GM12891 (cell line): ENCODE measurements at regions not wholly inside any gene's neighbourhood (a gene's known extent, or its start where the extent isn't known, plus 50 kb on each side); places are given as distances from the start of the nearest gene placed in this dataset.

Experiments
- DNase-seq: peaks from one replicate; pipeline ENCODE4 v3.0.0; 2011; ENCODE audit warnings: low spot score; ENCODE audit not compliant: insufficient read length
- FAIRE-seq: peaks from 2 replicates; lab custom pipeline; 2011; peaks lifted over from hg19 to GRCh38; lab: Jason Lieb, UNC
- PAX5 ChIP-seq: IDR thresholded peaks from 2 replicates; pipeline ENCODE4 v1.6.1; 2011; ENCODE audit warnings: low read length, moderate library complexity, mild to moderate bottlenecking; ENCODE audit not compliant: insufficient read depth, severe bottlenecking
- POLR2A ChIP-seq: IDR thresholded peaks from 2 replicates; pipeline ENCODE4 v1.6.1; 2011; ENCODE audit warnings: low read depth, low read length, control low read depth
- POLR2AphosphoS5 ChIP-seq: IDR thresholded peaks from 2 replicates; pipeline ENCODE4 v1.6.1; 2011; ENCODE audit warnings: low read depth, low read length, control low read depth
- POU2F2 ChIP-seq: IDR thresholded peaks from 2 replicates; pipeline ENCODE4 v1.6.1; 2011; ENCODE audit warnings: low read depth, mild to moderate bottlenecking, control low read depth, low read length, moderate library complexity
- SPI1 ChIP-seq: IDR thresholded peaks from 2 replicates; pipeline ENCODE4 v1.6.1; 2011; ENCODE audit warnings: low read depth, low read length, control low read depth
- TAF1 ChIP-seq: IDR thresholded peaks from 2 replicates; pipeline ENCODE4 v1.6.1; 2011; ENCODE audit warnings: low read depth, low read length, control low read depth

DNA sequence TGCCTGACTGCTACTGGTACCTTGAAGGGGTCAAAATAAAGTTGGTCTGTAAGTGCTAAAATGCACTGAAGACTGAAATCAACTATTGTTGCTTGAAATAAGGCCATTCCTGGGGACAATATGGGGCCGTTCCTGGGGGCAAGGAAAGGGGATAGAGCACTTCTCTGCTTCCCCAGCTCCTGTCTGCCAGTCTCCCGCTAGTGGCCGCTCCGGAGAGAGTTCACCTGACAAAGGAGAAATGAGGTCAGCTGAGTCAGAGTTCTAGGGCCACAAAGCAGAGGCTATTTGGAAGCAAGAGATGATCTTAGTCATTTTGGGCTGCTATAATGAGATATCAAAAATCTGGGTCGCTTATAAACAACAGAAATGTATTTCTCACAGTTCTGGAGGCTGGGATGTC lies 345.9 kb downstream of the TSN start:
- FAIRE-seq: no peak
- no peak for TF ChIP-seq SPI1
- no peak for TF ChIP-seq POLR2A
- no peak for TF ChIP-seq POU2F2
- no peak for TF ChIP-seq POLR2AphosphoS5
- no peak for TF ChIP-seq PAX5
- no peak for TF ChIP-seq TAF1

DNA sequence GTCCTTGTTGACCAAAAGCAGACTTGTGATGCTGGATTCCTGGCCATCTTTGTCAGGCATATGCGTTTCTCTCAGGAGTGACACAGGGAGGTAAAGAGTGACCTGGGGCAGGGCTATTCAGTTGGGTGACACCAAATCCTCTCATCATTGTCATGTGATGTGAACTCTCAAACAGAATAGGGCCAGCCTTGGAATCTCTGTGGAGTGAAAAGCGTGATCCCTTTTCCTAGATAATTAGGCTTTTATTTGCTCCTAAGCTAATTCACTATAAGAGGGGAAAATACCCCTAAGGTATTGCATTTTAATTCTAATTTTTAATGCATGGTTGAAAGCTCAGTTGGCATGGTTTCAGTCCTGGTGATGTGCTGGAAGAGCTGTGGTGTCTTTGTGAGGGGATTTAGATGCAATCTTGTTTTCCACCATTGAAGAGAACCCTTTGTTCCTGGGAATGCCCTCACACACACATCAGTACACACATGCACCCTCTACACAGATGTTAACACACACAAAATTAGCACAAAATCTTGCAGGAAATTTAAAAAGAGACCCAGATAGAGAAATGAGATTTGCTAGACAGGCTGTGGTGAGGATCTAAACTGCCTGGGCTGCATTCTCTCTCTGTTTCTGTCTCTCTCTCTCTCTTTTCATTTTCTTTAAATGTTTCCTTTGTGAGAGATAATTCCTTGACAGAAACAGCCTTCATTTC lies 349.9 kb downstream of the TSN start:
- no peak for FAIRE-seq
- TF ChIP-seq TAF1: no peak
- DNase-seq: no peak

More for the DNA sequence above, 345.9 kb downstream of the TSN start:
- no peak for DNase-seq

DNA sequence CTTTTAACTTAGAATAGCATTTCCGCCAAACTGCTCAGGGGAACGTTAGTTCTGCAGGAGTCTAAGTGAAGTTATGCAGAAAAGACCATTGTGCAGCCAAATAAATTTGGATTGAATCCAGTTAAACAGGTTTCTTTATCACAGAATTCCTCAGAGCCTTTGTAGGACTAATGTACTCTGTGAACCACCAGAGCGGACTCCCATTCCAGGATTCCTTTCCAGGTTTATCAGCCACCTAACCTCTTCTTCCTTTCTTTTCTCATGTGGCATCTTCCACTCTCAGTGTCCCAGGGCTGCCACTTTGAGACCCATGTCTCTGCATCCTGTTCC lies 350.4 kb downstream of the TSN start:
- TF ChIP-seq POU2F2: no peak
- no peak for TF ChIP-seq TAF1
- no peak for TF ChIP-seq POLR2AphosphoS5
- no peak for TF ChIP-seq POLR2A
- DNase-seq (no peak), FAIRE-seq (no peak)

DNA sequence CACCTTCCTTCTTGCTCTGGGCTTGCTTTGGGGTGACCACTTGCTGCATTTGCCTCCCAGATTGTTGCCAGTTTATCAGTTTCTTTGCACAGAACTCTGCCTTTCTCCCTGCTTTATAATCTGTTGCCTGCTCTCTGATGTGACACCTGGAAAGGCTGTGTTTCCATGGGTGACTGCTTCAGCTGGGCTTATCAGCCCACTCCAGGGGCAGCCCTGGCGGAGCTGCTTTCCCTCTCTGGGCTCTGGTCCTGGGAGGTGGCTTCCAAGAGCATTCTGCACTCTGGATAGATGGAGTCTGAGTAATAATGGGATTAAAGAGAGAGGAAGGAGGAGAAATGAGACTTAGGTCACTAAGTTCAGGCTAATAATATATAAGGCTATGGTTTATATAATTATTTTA lies 352.7 kb downstream of the TSN start:
- TF ChIP-seq POLR2AphosphoS5 (no peak), POU2F2 (no peak), POLR2A (no peak), PAX5 (no peak), TAF1 (no peak)
- FAIRE-seq: no peak
- DNase-seq: no peak

DNA sequence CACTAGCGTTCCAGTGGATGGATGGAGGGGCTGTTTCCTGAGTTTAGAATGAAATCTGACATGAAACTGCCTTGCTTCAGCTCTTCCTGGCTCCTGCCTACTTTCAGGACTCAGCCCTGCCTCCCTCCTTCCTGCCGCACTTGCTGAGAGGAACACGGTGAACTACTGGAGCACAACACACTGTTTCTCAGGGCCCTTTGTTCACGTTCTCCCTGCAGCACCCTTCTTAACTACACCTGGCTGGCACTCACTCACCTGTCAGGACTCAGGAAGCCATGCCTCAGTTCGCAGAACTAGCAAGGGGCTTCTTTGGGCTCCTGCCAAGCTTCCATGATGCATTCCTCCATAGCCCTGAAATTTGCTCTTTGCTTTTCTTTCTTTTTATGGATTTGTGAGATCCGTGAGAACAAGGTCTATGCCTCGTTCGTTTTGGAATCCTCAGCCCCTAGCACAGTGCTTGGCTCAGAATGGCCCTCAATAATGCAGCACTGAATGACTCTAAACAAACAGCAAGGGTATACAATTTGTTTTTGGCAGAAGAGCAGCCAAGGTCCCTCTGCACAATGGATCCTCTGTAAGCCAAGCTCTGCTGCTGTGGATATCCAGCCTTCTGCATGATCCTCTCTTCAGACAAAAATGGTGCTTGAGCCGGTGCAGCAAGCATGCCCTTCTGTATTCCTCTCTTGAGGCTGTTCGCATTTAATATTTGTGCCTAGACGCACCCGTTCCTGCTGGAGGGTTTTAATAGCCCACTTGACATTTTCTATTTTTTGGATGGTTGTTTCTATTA lies 357.0 kb downstream of the TSN start:
- no peak for DNase-seq
- no peak for FAIRE-seq
- TF ChIP-seq TAF1 (no peak), POLR2AphosphoS5 (no peak), POU2F2 (no peak), SPI1 (no peak), POLR2A (no peak), PAX5 (no peak)

DNA sequence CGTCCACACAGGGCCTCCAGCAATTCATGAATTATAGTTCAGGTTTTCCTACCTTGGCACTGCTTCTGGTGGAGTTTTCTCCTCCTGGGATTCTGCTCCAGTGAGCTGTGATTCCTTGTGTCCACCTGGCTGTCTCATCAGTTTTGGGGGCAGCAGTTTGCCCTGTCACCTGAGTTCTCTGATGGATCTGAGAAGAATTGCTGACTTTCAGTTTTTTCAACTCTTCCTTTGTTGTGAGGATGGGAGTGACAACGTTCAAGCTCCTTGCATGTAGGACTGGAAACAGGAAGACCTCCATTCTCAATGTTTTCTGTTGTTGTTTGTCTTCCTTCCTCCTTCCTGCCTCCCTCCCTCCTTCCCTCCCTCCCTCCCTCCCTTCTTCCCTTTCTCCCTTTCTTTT lies 359.0 kb downstream of the TSN start:
- FAIRE-seq: no peak
- TF ChIP-seq POLR2A (no peak), SPI1 (no peak), PAX5 (no peak), POU2F2 (no peak), TAF1 (no peak), POLR2AphosphoS5 (no peak)

DNA sequence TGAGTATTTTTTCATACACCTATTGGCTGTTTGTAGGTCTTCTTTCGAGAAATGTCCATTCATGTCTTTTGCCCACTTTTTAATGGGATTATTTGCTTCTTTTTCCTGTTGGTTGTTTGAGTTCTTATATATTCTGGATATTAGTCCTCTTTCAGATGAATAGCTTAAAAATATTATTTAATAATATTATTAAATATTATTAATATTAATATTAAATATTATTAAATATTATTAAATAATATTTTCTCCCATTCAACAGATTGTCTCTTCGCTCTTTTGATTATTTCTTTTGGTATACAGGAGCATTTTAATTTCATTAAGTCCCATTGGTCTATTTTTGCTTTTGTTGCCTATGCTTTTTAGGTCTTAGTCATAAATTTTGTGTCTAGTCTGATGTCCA lies 361.9 kb downstream of the TSN start:
- TF ChIP-seq PAX5: no peak
- no peak for TF ChIP-seq POU2F2
- no peak for TF ChIP-seq POLR2AphosphoS5
- TF ChIP-seq TAF1: no peak
- no peak for TF ChIP-seq POLR2A
- TF ChIP-seq SPI1: no peak
- no peak for FAIRE-seq
- DNase-seq: no peak

More for the DNA sequence above, 359.0 kb downstream of the TSN start:
- no peak for DNase-seq

DNA sequence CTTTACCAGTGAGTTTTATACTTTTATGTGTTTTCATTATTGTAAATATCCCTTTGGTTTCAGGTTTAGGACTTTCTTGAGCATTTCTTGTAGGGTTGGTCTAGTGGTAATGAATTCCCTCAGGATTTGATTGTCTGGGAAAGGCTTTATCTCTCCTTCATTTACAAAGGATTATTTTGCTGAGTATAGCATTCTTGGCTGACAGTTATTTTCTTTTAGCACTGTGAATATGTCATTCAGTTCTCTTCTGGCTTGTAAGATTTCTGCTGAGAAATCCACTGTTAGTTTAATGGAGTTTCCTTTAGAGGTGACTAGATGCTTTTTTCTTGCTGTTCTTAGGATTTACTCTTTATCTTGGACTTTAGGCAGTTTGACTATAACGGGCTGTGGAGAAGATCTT lies 373.9 kb downstream of the TSN start:
- FAIRE-seq: no peak
- no peak for DNase-seq
- TF ChIP-seq PAX5: no peak
- TF ChIP-seq POLR2A: no peak
- no peak for TF ChIP-seq POLR2AphosphoS5
- TF ChIP-seq SPI1: no peak

DNA sequence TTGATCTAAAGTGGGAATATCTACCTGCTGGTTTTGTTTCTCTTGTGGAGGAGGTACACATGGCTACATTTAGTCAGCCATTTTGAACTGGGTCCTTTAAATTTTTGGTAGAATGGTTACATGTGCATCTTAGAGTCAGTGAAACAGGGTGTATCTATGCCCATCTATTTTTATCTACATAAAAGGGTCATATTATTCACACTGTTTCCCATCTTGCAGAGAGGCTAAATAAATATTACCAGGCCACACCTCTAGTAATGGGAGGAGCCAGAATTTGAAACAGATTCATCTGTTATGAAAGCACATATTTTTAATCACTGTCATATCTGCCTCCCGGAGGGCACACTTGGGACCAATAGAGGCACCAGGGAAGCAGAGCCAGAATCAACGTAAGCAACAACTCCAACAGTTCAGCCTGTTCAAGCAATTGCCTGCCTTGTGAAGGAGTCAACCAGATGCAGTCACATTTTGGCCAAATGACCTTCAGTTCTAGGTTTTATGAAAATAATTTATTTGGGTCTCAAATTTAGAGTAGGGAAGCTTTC lies 376.8 kb downstream of the TSN start:
- no peak for TF ChIP-seq SPI1
- TF ChIP-seq TAF1: no peak
- no peak for TF ChIP-seq POU2F2
- TF ChIP-seq POLR2AphosphoS5: no peak
- no peak for TF ChIP-seq PAX5
- no peak for TF ChIP-seq POLR2A
- no peak for FAIRE-seq
- no peak for DNase-seq
